Sigmoid colon (tissue), 6 donors: ENCODE measurements at regions not wholly inside any gene's neighbourhood (a gene's known extent, or its start where the extent isn't known, plus 50 kb on each side); places are given as distances from the start of the nearest gene placed in this dataset.

Experiments used
- DNase-seq: peaks from one replicate; pipeline ENCODE4 v3.0.0-alpha.2; 2019
- H3K27ac ChIP-seq, 4 donors: fragments of 200-600 bp; sonication (generic); one replicate each; pipeline ENCODE4 v1.5.1; 2016 to 2019; ENCODE audit warnings: mild to moderate bottlenecking in 1 of 4
- H3K27me3 ChIP-seq, 3 donors: fragments of 200-600 bp; sonication (generic); one replicate each; pipeline ENCODE4 v1.5.1; 2019; ENCODE audit warnings: mild to moderate bottlenecking in 1 of 3
- H3K36me3 ChIP-seq, 4 donors: fragments of 200-600 bp; sonication (generic); one replicate each; pipeline ENCODE4 v1.5.1; 2016 to 2019
- H3K4me1 ChIP-seq, 4 donors: fragments of 200-600 bp; sonication (generic); one replicate each; pipeline ENCODE4 v1.5.1; 2017 to 2019
- H3K4me3 ChIP-seq, 4 donors: fragments of 200-600 bp; sonication (generic); one replicate each; pipeline ENCODE4 v1.5.1; 2017 to 2019; ENCODE audit warnings: mild to moderate bottlenecking in 2 of 4, moderate library complexity in 1 of 4
- H3K9me3 ChIP-seq, 4 donors: fragments of 200-600 bp in 3 of 4; sonication (generic) in 3 of 4; one replicate each; pipeline versions ENCODE4 v1.5.1 to v1.6.1; 2013 to 2019
- EP300 ChIP-seq, 4 donors: sonication (generic); formaldehyde crosslinking; IDR thresholded peaks; one replicate each; pipeline ENCODE4 v1.6.1; 2017; ENCODE audit warnings: antibody characterized with exemption in 4 of 4
- POLR2A ChIP-seq, 2 donors: fragments of 450-650 bp; IDR thresholded peaks; one replicate each; pipeline ENCODE4 v1.6.1; 2016; ENCODE audit warnings: antibody characterized with exemption in 2 of 2, mild to moderate bottlenecking in 2 of 2, moderate library complexity in 2 of 2
- POLR2AphosphoS5 ChIP-seq, 4 donors: sonication (generic); formaldehyde crosslinking; IDR thresholded peaks; one replicate each; pipeline ENCODE4 v1.6.1; 2017; ENCODE audit warnings: antibody characterized with exemption in 4 of 4
- WGBS, 2 donors: extraction: QIAGEN DNeasy Blood & Tissue Kit; methylation state at CpG; one replicate each; pipeline ENCODE4 v1.1.7; 2013; 5-methylcytosine and 5-hydroxymethylcytosine counted together
- intact Hi-C: fragments of 100-400 bp; cut with DNase I; formaldehyde crosslinking; loops from one replicate; pipeline ENCODE4 v1.15.1; 2023
- TF ChIP-seq, protein P1 (sequence below), 4 experiments: fragments of 450-650 bp in 3 of 4; fragments of 200-600 bp in 1 of 4; IDR thresholded peaks; one replicate each; pipeline ENCODE4 v1.5.1; 2016 to 2019; ENCODE audit warnings: antibody characterized with exemption in 4 of 4, mild to moderate bottlenecking in 3 of 4, moderate library complexity in 2 of 4
- donor health status: healthy with polysubstance abuse.
- donor health status: healthy.

DNA sequence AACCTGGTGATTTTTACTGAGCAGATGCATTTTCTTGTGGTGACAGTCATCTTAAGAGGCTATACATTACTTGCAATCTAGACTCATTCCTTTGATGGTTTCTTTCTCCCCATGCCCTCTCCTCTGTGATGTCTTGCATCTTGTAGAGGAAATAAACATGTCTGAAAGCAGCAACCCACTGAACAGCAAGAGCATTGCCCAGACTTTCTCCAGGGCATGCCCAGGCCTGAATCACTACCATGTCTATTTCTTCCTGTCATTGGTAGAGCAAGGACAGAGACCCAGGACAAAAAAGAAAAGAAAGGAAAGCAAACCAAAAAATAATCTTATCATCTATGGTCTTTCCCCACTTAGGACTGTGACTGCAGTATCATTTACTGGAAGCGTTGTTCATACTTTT lies 326.1 kb downstream of the HNRNPD start:
- H3K9me3 ChIP-seq = no peaks in the 10 kb centered on the region
- DNase-seq = no peak
- H3K27ac ChIP-seq = no peak overlapping the region
- peaks cover 0 to 12% (median 11%) of the 10 kb centered on the region in 4 donors for H3K4me1 ChIP-seq
- H3K36me3 ChIP-seq = no peaks in the 10 kb centered on the region
- H3K27me3 ChIP-seq = peaks cover 0 to 32% (median 4%) of the 10 kb centered on the region in 3 donors
- TF ChIP-seq EP300 (IDR thresholded peaks at IDR 0.05) = no peak
- no peak for TF ChIP-seq POLR2A (IDR thresholded peaks at IDR 0.05)
- TF ChIP-seq POLR2AphosphoS5 (IDR thresholded peaks at IDR 0.05) = no peak
- TF ChIP-seq, protein P1, sequence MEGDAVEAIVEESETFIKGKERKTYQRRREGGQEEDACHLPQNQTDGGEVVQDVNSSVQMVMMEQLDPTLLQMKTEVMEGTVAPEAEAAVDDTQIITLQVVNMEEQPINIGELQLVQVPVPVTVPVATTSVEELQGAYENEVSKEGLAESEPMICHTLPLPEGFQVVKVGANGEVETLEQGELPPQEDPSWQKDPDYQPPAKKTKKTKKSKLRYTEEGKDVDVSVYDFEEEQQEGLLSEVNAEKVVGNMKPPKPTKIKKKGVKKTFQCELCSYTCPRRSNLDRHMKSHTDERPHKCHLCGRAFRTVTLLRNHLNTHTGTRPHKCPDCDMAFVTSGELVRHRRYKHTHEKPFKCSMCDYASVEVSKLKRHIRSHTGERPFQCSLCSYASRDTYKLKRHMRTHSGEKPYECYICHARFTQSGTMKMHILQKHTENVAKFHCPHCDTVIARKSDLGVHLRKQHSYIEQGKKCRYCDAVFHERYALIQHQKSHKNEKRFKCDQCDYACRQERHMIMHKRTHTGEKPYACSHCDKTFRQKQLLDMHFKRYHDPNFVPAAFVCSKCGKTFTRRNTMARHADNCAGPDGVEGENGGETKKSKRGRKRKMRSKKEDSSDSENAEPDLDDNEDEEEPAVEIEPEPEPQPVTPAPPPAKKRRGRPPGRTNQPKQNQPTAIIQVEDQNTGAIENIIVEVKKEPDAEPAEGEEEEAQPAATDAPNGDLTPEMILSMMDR (IDR thresholded peaks at IDR 0.05) = no peak
- no peak overlapping the region for H3K4me3 ChIP-seq
- WGBS, 2 donors = 93 to 99% methylated on average over 1 of the region's 1 CpG
- intact Hi-C loops = no loop called here

DNA sequence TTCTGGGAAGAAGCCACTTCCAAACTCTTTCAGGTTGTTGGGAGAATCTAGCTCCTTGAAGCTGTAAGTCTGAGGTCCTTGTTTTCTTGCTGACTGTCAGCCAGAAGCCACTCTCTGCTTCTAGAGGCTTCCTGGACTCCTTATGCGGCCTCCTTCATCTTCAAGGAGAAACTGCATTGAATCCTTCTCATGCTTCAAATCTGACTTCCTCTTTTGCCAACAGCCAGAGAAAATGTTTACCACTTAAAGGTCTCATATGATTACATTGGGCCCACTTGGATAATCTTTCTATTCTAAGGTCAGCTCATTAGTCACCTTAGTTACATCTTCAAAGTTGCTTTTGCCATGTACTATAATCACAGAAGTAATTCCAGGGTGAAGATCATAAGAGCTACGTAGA lies 327.0 kb downstream of the HNRNPD start:
- 92 to 95% methylated on average over 2 of the region's 2 CpGs for WGBS, 2 donors
- Histone ChIP-seq H3K27me3 (peaks cover 0 to 35% (median 4%) of the 10 kb centered on the region in 3 donors), H3K36me3 (no peaks in the 10 kb centered on the region), H3K9me3 (no peaks in the 10 kb centered on the region), H3K27ac (no peak overlapping the region), H3K4me3 (no peak overlapping the region), H3K4me1 (peaks cover 0 to 12% (median 11%) of the 10 kb centered on the region in 4 donors)
- TF ChIP-seq EP300 (IDR thresholded peaks at IDR 0.05) = no peak
- TF ChIP-seq POLR2AphosphoS5 (IDR thresholded peaks at IDR 0.05) = no peak
- no peak for TF ChIP-seq POLR2A (IDR thresholded peaks at IDR 0.05)
- TF ChIP-seq, protein P1 (IDR thresholded peaks at IDR 0.05) = no peak
- DNase-seq = no peak
- intact Hi-C loops = no loop called here

DNA sequence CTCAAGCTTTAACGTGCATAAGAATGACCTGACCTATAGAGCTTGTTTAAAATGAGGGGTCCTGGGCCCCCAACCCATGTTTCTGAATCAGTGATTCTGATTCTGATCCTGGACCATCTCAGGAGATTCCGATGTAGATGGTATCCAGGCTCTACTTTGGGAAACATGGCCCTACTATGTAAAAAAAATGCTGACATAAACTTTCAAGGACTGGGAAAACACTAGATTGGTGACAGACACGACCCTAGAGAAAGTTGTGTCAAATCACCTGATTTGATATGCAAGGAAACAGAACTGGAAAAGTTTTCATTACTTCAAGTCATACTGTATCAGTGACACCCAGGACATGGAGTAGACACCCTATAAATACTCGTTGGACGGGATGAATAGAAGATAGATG lies 328.5 kb downstream of the HNRNPD start:
- H3K4me1 ChIP-seq = peaks cover 0 to 12% (median 11%) of the 10 kb centered on the region in 4 donors
- no peak for DNase-seq
- 42 to 67% methylated on average over 5 of the region's 5 CpGs for WGBS, 2 donors
- H3K27ac ChIP-seq = no peak overlapping the region
- intact Hi-C loops = no loop called here
- no peaks in the 10 kb centered on the region for H3K36me3 ChIP-seq
- peaks cover 0 to 35% (median 4%) of the 10 kb centered on the region in 3 donors for H3K27me3 ChIP-seq
- H3K4me3 ChIP-seq = no peak overlapping the region
- no peaks in the 10 kb centered on the region for H3K9me3 ChIP-seq
- TF ChIP-seq POLR2AphosphoS5 (IDR thresholded peaks at IDR 0.05) (no peak), POLR2A (IDR thresholded peaks at IDR 0.05) (no peak), EP300 (IDR thresholded peaks at IDR 0.05) (no peak)
- TF ChIP-seq, protein P1 (IDR thresholded peaks at IDR 0.05) = no peak

DNA sequence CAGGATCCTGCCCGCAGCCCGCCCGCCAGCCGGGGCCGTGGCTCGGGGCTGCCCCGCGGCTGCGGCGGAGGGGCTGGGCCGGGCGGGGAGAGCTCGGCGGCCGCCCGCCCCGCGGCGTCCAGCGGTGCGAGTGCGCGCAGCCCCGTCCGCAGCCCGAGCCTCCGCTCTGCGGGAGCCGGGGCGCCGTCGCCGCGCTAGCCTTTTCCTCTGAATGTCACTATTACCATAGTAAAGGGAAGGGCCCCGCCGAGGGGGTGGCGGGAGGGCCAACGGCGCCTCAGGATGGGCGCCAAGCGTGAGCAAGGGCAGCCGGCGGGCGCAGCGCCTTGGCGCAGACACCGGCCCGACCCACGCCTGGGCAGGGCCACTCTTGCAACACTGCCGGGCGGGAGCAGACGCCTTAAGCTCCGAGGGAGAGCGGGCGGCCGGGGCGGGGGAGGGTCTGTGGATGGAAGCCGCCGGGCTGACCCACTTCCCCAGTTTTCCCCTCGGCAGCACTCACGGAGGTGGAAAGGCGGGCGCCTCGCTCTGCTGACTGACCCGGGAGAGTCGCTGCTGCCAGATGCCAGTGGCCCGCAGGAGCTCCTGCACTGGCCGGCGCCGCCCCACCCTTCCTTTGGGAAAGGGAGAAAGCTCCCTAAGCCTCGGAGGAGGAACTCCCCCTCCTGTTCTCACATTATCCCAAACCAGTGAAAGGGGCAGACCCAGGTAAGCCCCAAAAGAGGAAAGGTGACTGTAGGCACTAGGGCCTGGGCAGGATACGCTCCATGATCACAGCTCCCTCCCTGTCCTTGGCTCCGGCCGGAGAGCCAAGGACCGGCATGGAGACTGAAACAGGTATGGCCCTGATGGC lies 329.4 kb downstream of the HNRNPD start:
- WGBS, 2 donors = 1% methylated on average over 75 of the region's 75 CpGs
- peak; percentile 71 for DNase-seq

More for the DNA sequence above, 329.4 kb downstream of the HNRNPD start:
- Histone ChIP-seq H3K27me3 (peaks cover 0 to 35% (median 4%) of the 10 kb centered on the region in 3 donors), H3K27ac (no peak overlapping the region), H3K4me1 (peaks cover 0 to 12% (median 11%) of the 10 kb centered on the region in 4 donors), H3K4me3 (peak overlapping the region; percentile 23 to 55 (median 48)), H3K9me3 (no peaks in the 10 kb centered on the region), H3K36me3 (no peaks in the 10 kb centered on the region)
- intact Hi-C loops = no loop called here
- TF ChIP-seq, protein P1 (IDR thresholded peaks at IDR 0.05) = no peak
- TF ChIP-seq POLR2A (IDR thresholded peaks at IDR 0.05) = no peak
- TF ChIP-seq EP300 (IDR thresholded peaks at IDR 0.05) = no peak
- TF ChIP-seq POLR2AphosphoS5 (IDR thresholded peaks at IDR 0.05) = no peak
